GM23338 (cell line): ENCODE measurements at regions not wholly inside any gene's neighbourhood (a gene's known extent, or its start where the extent isn't known, plus 50 kb on each side); places are given as distances from the start of the nearest gene placed in this dataset.
A peak's percentile ranks its signal among the peaks of the same experiment; 100 is the strongest.

ENCODE experiments used
- ATAC-seq: fragments of 200-7000 bp; cut with Tn5 transposase; 3 replicates; pipeline ENCODE4 v1.9.1; 2020
- DNase-seq: peaks from one replicate; pipeline ENCODE4 v3.0.0-alpha.2; 2015; ENCODE audit warnings: low spot score
- H2AFZ ChIP-seq: fragments of 200-600 bp; sonication (generic); 2 replicates; pipeline ENCODE4 v1.8.0; 2016; ENCODE audit warnings: antibody characterized with exemption, mild to moderate bottlenecking, moderate library complexity
- H3F3A ChIP-seq: fragments of 200-600 bp; sonication (generic); replicated peaks from 2 replicates; pipeline ENCODE4 v1.8.0; 2017; ENCODE audit warnings: antibody characterized with exemption, mixed run types, low read depth
- H3K27ac ChIP-seq: fragments of 200-600 bp; sonication (generic); 2 replicates; pipeline ENCODE4 v1.6.1; 2016; ENCODE audit warnings: low read depth
- H3K27me3 ChIP-seq: fragments of 200-600 bp; sonication (generic); 2 replicates; pipeline ENCODE4 v1.8.0; 2016; ENCODE audit warnings: mild to moderate bottlenecking, mixed run types, moderate library complexity; ENCODE audit not compliant: insufficient read depth
- H3K36me3 ChIP-seq: fragments of 200-600 bp; sonication (generic); 2 replicates; pipeline ENCODE4 v1.8.0; 2016; ENCODE audit warnings: mild to moderate bottlenecking; ENCODE audit not compliant: insufficient read depth
- H3K4me1 ChIP-seq: fragments of 200-600 bp; sonication (generic); 2 replicates; pipeline ENCODE4 v1.8.0; 2016; ENCODE audit warnings: mild to moderate bottlenecking, moderate library complexity; ENCODE audit not compliant: insufficient read depth
- H3K4me2 ChIP-seq: fragments of 200-600 bp; sonication (generic); 2 replicates; pipeline ENCODE4 v1.7.1; 2017; ENCODE audit warnings: mixed run types
- H3K4me3 ChIP-seq: fragments of 200-600 bp; sonication (generic); 2 replicates; pipeline ENCODE4 v1.6.1; 2016; ENCODE audit warnings: mixed run types
- H3K79me2 ChIP-seq: fragments of 200-600 bp; sonication (generic); replicated peaks from 2 replicates; pipeline ENCODE4 v1.8.0; 2017; ENCODE audit warnings: mild to moderate bottlenecking; ENCODE audit not compliant: insufficient read depth
- H3K9me2 ChIP-seq: fragments of 200-600 bp; sonication (generic); 2 replicates; pipeline ENCODE4 v1.8.0; 2017; ENCODE audit not compliant: insufficient read depth
- H4K20me1 ChIP-seq: fragments of 200-600 bp; sonication (generic); replicated peaks from 2 replicates; pipeline ENCODE4 v1.8.0; 2017; ENCODE audit warnings: mild to moderate bottlenecking; ENCODE audit not compliant: insufficient read depth
- H3K27ac Mint-ChIP-seq: 2 replicates; pipeline ENCODE4 v1.8.0; 2020; ENCODE audit warnings: inconsistent platforms, mild to moderate bottlenecking, moderate library complexity, mixed read lengths
- H3K27me3 Mint-ChIP-seq: 3 replicates; pipeline ENCODE4 v1.8.0; 2022; ENCODE audit warnings: low read depth, mild to moderate bottlenecking, moderate library complexity, mixed read lengths, inconsistent platforms; ENCODE audit not compliant: insufficient read depth, poor library complexity
- H3K36me3 Mint-ChIP-seq: 3 replicates; pipeline ENCODE4 v1.8.0; 2021; ENCODE audit warnings: low read depth, mild to moderate bottlenecking, inconsistent platforms, moderate library complexity, mixed read lengths
- H3K4me1 Mint-ChIP-seq: 3 replicates; pipeline ENCODE4 v1.8.0; 2020; ENCODE audit warnings: mild to moderate bottlenecking, inconsistent platforms, mixed read lengths
- H3K4me3 Mint-ChIP-seq: 3 replicates; pipeline ENCODE4 v1.8.0; 2021; ENCODE audit warnings: moderate library complexity, mild to moderate bottlenecking, inconsistent platforms, mixed read lengths
- H3K9me3 Mint-ChIP-seq: 3 replicates; pipeline ENCODE4 v1.8.0; 2020; ENCODE audit warnings: moderate library complexity, mild to moderate bottlenecking, inconsistent platforms, mixed read lengths
- ETS1 ChIP-seq: IDR thresholded peaks from 2 replicates; pipeline ENCODE4 v1.6.1; 2016; ENCODE audit warnings: antibody characterized with exemption
- EZH2phosphoT487 ChIP-seq: fragments of 200-600 bp; sonication (generic); IDR thresholded peaks from one replicate; pipeline ENCODE4 v1.8.1; 2018; ENCODE audit warnings: antibody characterized with exemption; ENCODE audit not compliant: unreplicated experiment
- JUNB ChIP-seq: IDR thresholded peaks from one replicate; pipeline ENCODE4 v1.6.1; 2016; ENCODE audit warnings: antibody characterized with exemption; ENCODE audit not compliant: unreplicated experiment
- NANOG ChIP-seq: IDR thresholded peaks from 2 replicates; pipeline ENCODE4 v1.6.1; 2016; ENCODE audit warnings: antibody characterized with exemption, borderline replicate concordance
- POLR2AphosphoS5 ChIP-seq: IDR thresholded peaks from 2 replicates; pipeline ENCODE4 v1.6.1; 2016; ENCODE audit warnings: antibody characterized with exemption, low read depth
- ZNF462 ChIP-seq: fragments of 250-450 bp; sonication (Bioruptor Pico); IDR thresholded peaks from 2 replicates; pipeline ENCODE4 v1.5.0; 2020; ENCODE audit warnings: mild to moderate bottlenecking, moderate library complexity
- TF ChIP-seq, protein P1 (sequence below), 2 experiments: fragments of 200-600 bp in 1 of 2; sonication (generic) in 1 of 2; conservative IDR thresholded peaks; 2 replicates each; pipeline versions ENCODE4 v1.5.1 to v1.6.1; 2016 to 2017; ENCODE audit warnings: antibody characterized with exemption in 2 of 2, low read depth in 2 of 2, mild to moderate bottlenecking in 2 of 2, moderate library complexity in 1 of 2

DNA sequence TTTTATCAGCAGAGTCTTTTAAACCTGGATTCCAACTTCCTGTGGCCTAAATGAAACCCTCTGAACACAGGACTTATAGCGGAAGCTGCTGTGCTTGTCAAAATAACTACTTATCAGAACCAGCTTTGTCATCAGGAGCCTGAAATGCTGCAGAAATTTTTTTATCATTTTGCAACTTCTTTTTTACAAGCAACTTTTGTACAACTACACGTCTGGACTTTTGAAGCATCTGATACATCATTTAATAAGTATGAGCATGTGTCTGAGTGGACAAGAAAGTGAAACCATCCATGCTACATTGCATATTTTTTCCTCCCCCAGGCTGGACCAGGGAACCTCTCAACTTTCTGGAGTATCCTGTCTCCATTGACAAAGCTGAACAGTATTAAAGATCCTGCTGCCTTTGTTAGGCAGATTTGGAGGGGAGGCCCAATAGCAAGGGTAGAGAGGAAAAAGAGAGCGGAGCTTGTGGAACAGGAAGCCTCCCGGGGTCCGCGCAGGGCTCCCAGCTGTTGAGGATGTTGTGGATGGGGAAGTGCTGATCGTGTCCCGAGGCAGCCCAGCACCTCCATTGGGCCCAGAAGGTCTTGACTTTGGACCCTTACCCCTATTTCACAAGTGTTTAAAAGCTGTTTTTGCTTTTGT, 196.6 kb downstream of the MSX2 start:
- H3K4me3 Mint-ChIP-seq: peak overlapping the region; percentile 48; the same call in 2 of the 3 replicates
- peak overlapping the region; percentile 75; the same call in 1 of the 2 replicates for H3K27ac Mint-ChIP-seq
- no peaks in the 10 kb centered on the region for H3K9me2 ChIP-seq
- H3K4me1 ChIP-seq: peaks cover 28% of the 10 kb centered on the region
- H3K4me2 ChIP-seq: peak overlapping the region; percentile 6; the same call in 1 of the 2 replicates
- no peak overlapping the region for H3K4me3 ChIP-seq
- H3F3A ChIP-seq: no peaks in the 10 kb centered on the region
- no peak overlapping the region for H3K27ac ChIP-seq
- DNase-seq (peak; percentile 79), ATAC-seq (peak; percentile 81)
- TF ChIP-seq POLR2AphosphoS5 (no peak), EZH2phosphoT487 (no peak), ETS1 (no peak), JUNB (no peak), NANOG (no peak), ZNF462 (CRISPR knock-in tag) (peak; percentile 61; the same call in 1 of the 2 replicates)
- TF ChIP-seq, protein P1, sequence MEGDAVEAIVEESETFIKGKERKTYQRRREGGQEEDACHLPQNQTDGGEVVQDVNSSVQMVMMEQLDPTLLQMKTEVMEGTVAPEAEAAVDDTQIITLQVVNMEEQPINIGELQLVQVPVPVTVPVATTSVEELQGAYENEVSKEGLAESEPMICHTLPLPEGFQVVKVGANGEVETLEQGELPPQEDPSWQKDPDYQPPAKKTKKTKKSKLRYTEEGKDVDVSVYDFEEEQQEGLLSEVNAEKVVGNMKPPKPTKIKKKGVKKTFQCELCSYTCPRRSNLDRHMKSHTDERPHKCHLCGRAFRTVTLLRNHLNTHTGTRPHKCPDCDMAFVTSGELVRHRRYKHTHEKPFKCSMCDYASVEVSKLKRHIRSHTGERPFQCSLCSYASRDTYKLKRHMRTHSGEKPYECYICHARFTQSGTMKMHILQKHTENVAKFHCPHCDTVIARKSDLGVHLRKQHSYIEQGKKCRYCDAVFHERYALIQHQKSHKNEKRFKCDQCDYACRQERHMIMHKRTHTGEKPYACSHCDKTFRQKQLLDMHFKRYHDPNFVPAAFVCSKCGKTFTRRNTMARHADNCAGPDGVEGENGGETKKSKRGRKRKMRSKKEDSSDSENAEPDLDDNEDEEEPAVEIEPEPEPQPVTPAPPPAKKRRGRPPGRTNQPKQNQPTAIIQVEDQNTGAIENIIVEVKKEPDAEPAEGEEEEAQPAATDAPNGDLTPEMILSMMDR (conservative IDR thresholded peaks at IDR 0.05; ENCODE audit: low read depth in 2 of 2): no peak
- peaks cover 3% of the 10 kb centered on the region; the same call in 1 of the 3 replicates for H3K36me3 Mint-ChIP-seq
- H4K20me1 ChIP-seq: no peaks in the 10 kb centered on the region
- no peaks in the 10 kb centered on the region for H3K27me3 ChIP-seq
- peaks cover 2% of the 10 kb centered on the region for H3K27me3 Mint-ChIP-seq
- no peaks in the 10 kb centered on the region for H3K79me2 ChIP-seq
- peaks cover 7% of the 10 kb centered on the region; the same call in 2 of the 3 replicates for H3K9me3 Mint-ChIP-seq
- peaks cover 39% of the 10 kb centered on the region for H3K4me1 Mint-ChIP-seq
- H2AFZ ChIP-seq: no peak overlapping the region
- H3K36me3 ChIP-seq: no peaks in the 10 kb centered on the region
